Hepatocyte (in vitro differentiated cells): ENCODE measurements at regions not wholly inside any gene's neighbourhood (a gene's known extent, or its start where the extent isn't known, plus 50 kb on each side); places are given as distances from the start of the nearest gene placed in this dataset.

Experiments used
- DNase-seq: peaks from one replicate; pipeline ENCODE4 v3.0.0-alpha.2; 2016; ENCODE audit warnings: low spot score
- H2AFZ ChIP-seq: fragments of 200-600 bp; sonication (generic); 2 replicates; pipeline ENCODE4 v1.6.0; 2016; ENCODE audit warnings: antibody characterized with exemption, mild to moderate bottlenecking
- H3K27ac ChIP-seq: fragments of 200-600 bp; sonication (generic); 2 replicates; pipeline ENCODE4 v1.5.1; 2016; ENCODE audit warnings: mild to moderate bottlenecking
- H3K27me3 ChIP-seq: fragments of 200-600 bp; sonication (generic); 2 replicates; pipeline ENCODE4 v1.6.1; 2016
- H3K36me3 ChIP-seq: fragments of 200-600 bp; sonication (generic); replicated peaks from 2 replicates; pipeline ENCODE4 v1.5.1; 2016; ENCODE audit warnings: low read depth; ENCODE audit not compliant: insufficient read depth
- H3K4me1 ChIP-seq: fragments of 200-600 bp; sonication (generic); 2 replicates; pipeline ENCODE4 v1.5.1; 2016; ENCODE audit warnings: mild to moderate bottlenecking, moderate library complexity; ENCODE audit not compliant: insufficient read depth
- H3K4me2 ChIP-seq: fragments of 200-600 bp; sonication (generic); 2 replicates; pipeline ENCODE4 v1.6.0; 2016
- H3K4me3 ChIP-seq: fragments of 200-600 bp; sonication (generic); 2 replicates; pipeline ENCODE4 v1.5.1; 2016; ENCODE audit warnings: mild to moderate bottlenecking
- H3K79me2 ChIP-seq: fragments of 200-600 bp; sonication (generic); 2 replicates; pipeline ENCODE4 v1.6.0; 2017; ENCODE audit warnings: mild to moderate bottlenecking
- H3K9me2 ChIP-seq: fragments of 200-600 bp; sonication (generic); replicated peaks from 2 replicates; pipeline ENCODE4 v1.6.0; 2017; ENCODE audit warnings: mild to moderate bottlenecking; ENCODE audit not compliant: insufficient read depth
- H3K9me3 ChIP-seq: fragments of 200-600 bp; sonication (generic); 2 replicates; pipeline ENCODE4 v1.5.1; 2016; ENCODE audit warnings: low read depth, mild to moderate bottlenecking
- H4K20me1 ChIP-seq: fragments of 200-600 bp; sonication (generic); 2 replicates; pipeline ENCODE4 v1.6.0; 2016; ENCODE audit warnings: mild to moderate bottlenecking; ENCODE audit not compliant: insufficient read depth, poor library complexity, severe bottlenecking
- CTCF ChIP-seq: fragments of 200-600 bp; sonication (generic); IDR thresholded peaks from 2 replicates; pipeline ENCODE4 v1.5.1; 2016; ENCODE audit warnings: antibody characterized with exemption, mild to moderate bottlenecking; ENCODE audit not compliant: poor library complexity
- EZH2 ChIP-seq: fragments of 200-600 bp; sonication (generic); IDR thresholded peaks from 2 replicates; pipeline ENCODE4 v1.6.1; 2016; ENCODE audit warnings: antibody characterized with exemption, mild to moderate bottlenecking, borderline replicate concordance
- EZH2phosphoT487 ChIP-seq: fragments of 200-600 bp; sonication (generic); IDR thresholded peaks from one replicate; pipeline ENCODE4 v1.6.1; 2018; ENCODE audit warnings: antibody characterized with exemption, mild to moderate bottlenecking, low read depth, moderate library complexity; ENCODE audit not compliant: unreplicated experiment, severe bottlenecking
- WGBS: methylation state at CpG from one replicate; pipeline ENCODE4 v1.1.6; 2016; ENCODE audit warnings: low lambda C conversion rate; ENCODE audit errors: missing lambda C conversion rate; 5-methylcytosine and 5-hydroxymethylcytosine counted together

GRCh38 chr3:180253283-180253682, 216.5 kb upstream of the PEX5L start:
- no peaks in the 10 kb centered on the region for H3K9me2 ChIP-seq
- TF ChIP-seq CTCF: no peak
- no peak for TF ChIP-seq EZH2
- TF ChIP-seq EZH2phosphoT487: no peak
- H4K20me1 ChIP-seq: no peaks in the 10 kb centered on the region
- no peaks in the 10 kb centered on the region for H3K79me2 ChIP-seq
- H3K9me3 ChIP-seq: no peaks in the 10 kb centered on the region
- H2AFZ ChIP-seq: no peak overlapping the region
- H3K27ac ChIP-seq: no peak overlapping the region
- no peaks in the 10 kb centered on the region for H3K4me1 ChIP-seq
- no peaks in the 10 kb centered on the region for H3K36me3 ChIP-seq
- DNase-seq: no peak
- no peak overlapping the region for H3K4me2 ChIP-seq
- no peak overlapping the region for H3K4me3 ChIP-seq
- WGBS: 65% methylated on average over 1 of the region's 1 CpG
- H3K27me3 ChIP-seq: no peaks in the 10 kb centered on the region

GRCh38 chr3:180264479-180264878, 227.7 kb upstream of the PEX5L start:
- no peak overlapping the region for H3K27ac ChIP-seq
- WGBS: 81% methylated on average over 3 of the region's 3 CpGs
- no peaks in the 10 kb centered on the region for H3K4me1 ChIP-seq
- H3K27me3 ChIP-seq: no peaks in the 10 kb centered on the region
- no peaks in the 10 kb centered on the region for H4K20me1 ChIP-seq
- no peak overlapping the region for H3K4me2 ChIP-seq
- no peak overlapping the region for H2AFZ ChIP-seq
- no peak overlapping the region for H3K4me3 ChIP-seq
- TF ChIP-seq EZH2phosphoT487 (no peak), EZH2 (no peak), CTCF (no peak)
- H3K9me2 ChIP-seq: no peaks in the 10 kb centered on the region
- H3K9me3 ChIP-seq: no peaks in the 10 kb centered on the region
- no peaks in the 10 kb centered on the region for H3K79me2 ChIP-seq
- H3K36me3 ChIP-seq: no peaks in the 10 kb centered on the region
- DNase-seq: no peak

- DNase-seq: no peak
- Histone ChIP-seq H3K27ac (no peak overlapping the region), H3K9me3 (no peaks in the 10 kb centered on the region), H3K4me1 (no peaks in the 10 kb centered on the region), H3K79me2 (no peaks in the 10 kb centered on the region), H4K20me1 (no peaks in the 10 kb centered on the region), H3K36me3 (no peaks in the 10 kb centered on the region), H3K4me3 (no peak overlapping the region), H3K9me2 (no peaks in the 10 kb centered on the region), H3K27me3 (no peaks in the 10 kb centered on the region), H2AFZ (no peak overlapping the region), H3K4me2 (no peak overlapping the region)
- TF ChIP-seq EZH2 (no peak), CTCF (no peak), EZH2phosphoT487 (no peak)
Measured at GRCh38 chr3:180265551-180265950, 228.8 kb upstream of the PEX5L start.

- Histone ChIP-seq H3K36me3 (no peaks in the 10 kb centered on the region), H3K9me2 (no peaks in the 10 kb centered on the region), H3K4me3 (no peak overlapping the region), H3K79me2 (no peaks in the 10 kb centered on the region), H3K27ac (no peak overlapping the region), H4K20me1 (no peaks in the 10 kb centered on the region), H3K4me2 (no peak overlapping the region), H3K27me3 (no peaks in the 10 kb centered on the region), H3K4me1 (no peaks in the 10 kb centered on the region), H3K9me3 (no peaks in the 10 kb centered on the region), H2AFZ (no peak overlapping the region)
- TF ChIP-seq EZH2 (no peak), EZH2phosphoT487 (no peak), CTCF (no peak)
- DNase-seq: no peak
- 65% methylated on average over 3 of the region's 3 CpGs for WGBS
Measured at GRCh38 chr3:180267202-180267843, 230.6 kb upstream of the PEX5L start.
